ENCODE measurements at regions not wholly inside any gene's neighbourhood (a gene's known extent, or its start where the extent isn't known, plus 50 kb on each side); places are given as distances from the start of the nearest gene placed in this dataset.

GRCh38 chr20:9912290-9912689 is 73.4 kb upstream of the PAK5 start:
- TF ChIP-seq CTCF (IDR thresholded peaks at IDR 0.05; ENCODE audit: insufficient read depth, low read depth, low read length), result no peak
- no peak for TF ChIP-seq EZH2 (IDR thresholded peaks at IDR 0.05; ENCODE audit: insufficient read depth, low read length)

All from astrocyte (in vitro differentiated cells and primary cell).